PC-9 (cell line): ENCODE measurements at regions not wholly inside any gene's neighbourhood (a gene's known extent, or its start where the extent isn't known, plus 50 kb on each side); places are given as distances from the start of the nearest gene placed in this dataset.

Source experiments
- BruUV-seq: library from RNA; stranded (reverse); fragments of 400-500 nt; replicated peaks from 2 replicates; lab custom pipeline; 2021; lab: Mats Ljungman, UMichigan
- CTCF ChIA-PET: fragments of 300-600 bp; sonication (Branson Sonifier 250); formaldehyde crosslinking; loops from one replicate; lab custom pipeline; 2022; ENCODE audit warnings: antibody characterized with exemption; lab: Charles Lee
- POLR2A ChIA-PET: fragments of 300-600 bp; sonication (Branson Sonifier 250); formaldehyde crosslinking; loops from one replicate; lab custom pipeline; 2022; ENCODE audit warnings: antibody characterized with exemption; ENCODE audit not compliant: unreplicated experiment; lab: Charles Lee
- DNase-seq, 2 experiments: peaks; one replicate each; pipeline versions ENCODE4 v3.0.0 to v3.0.0-alpha.2; 2015 to 2022; ENCODE audit warnings: mixed read lengths in 1 of 2
- H2AFZ ChIP-seq: fragments of 200-600 bp; sonication (generic); 2 replicates; pipeline ENCODE4 v1.8.1; 2017; ENCODE audit warnings: antibody characterized with exemption
- H3F3A ChIP-seq: fragments of 200-600 bp; sonication (generic); 2 replicates; pipeline ENCODE4 v1.8.1; 2017; ENCODE audit warnings: antibody characterized with exemption, mild to moderate bottlenecking, low read depth; ENCODE audit not compliant: insufficient read depth
- H3K27ac ChIP-seq: fragments of 200-600 bp; sonication (generic); 2 replicates; pipeline ENCODE4 v1.6.1; 2016; ENCODE audit warnings: mixed run types
- H3K27me3 ChIP-seq: fragments of 200-600 bp; sonication (generic); 2 replicates; pipeline ENCODE4 v1.6.1; 2016; ENCODE audit warnings: low read depth, mixed run types; ENCODE audit not compliant: insufficient read depth
- H3K36me3 ChIP-seq: fragments of 200-600 bp; sonication (generic); 2 replicates; pipeline ENCODE4 v1.6.1; 2016; ENCODE audit warnings: low read depth, mixed run types
- H3K4me1 ChIP-seq: fragments of 200-600 bp; sonication (generic); replicated peaks from 2 replicates; pipeline ENCODE4 v1.6.1; 2016; ENCODE audit warnings: mixed run types; ENCODE audit not compliant: insufficient read depth
- H3K4me2 ChIP-seq: fragments of 200-600 bp; sonication (generic); 2 replicates; pipeline ENCODE4 v1.6.1; 2017; ENCODE audit warnings: mixed run types
- H3K4me3 ChIP-seq: fragments of 200-600 bp; sonication (generic); 2 replicates; pipeline ENCODE4 v1.6.1; 2016; ENCODE audit warnings: mixed run types
- H3K79me2 ChIP-seq: fragments of 200-600 bp; sonication (generic); 2 replicates; pipeline ENCODE4 v1.6.1; 2017; ENCODE audit warnings: low read depth, mixed run types
- H3K9me2 ChIP-seq: fragments of 200-600 bp; sonication (generic); 2 replicates; pipeline ENCODE4 v1.8.1; 2017; ENCODE audit warnings: mild to moderate bottlenecking; ENCODE audit not compliant: insufficient read depth
- H3K9me3 ChIP-seq: fragments of 200-600 bp; sonication (generic); 2 replicates; pipeline ENCODE4 v1.8.1; 2016; ENCODE audit warnings: low read depth; ENCODE audit not compliant: insufficient read depth
- H4K20me1 ChIP-seq: fragments of 200-600 bp; sonication (generic); 2 replicates; pipeline ENCODE4 v1.8.1; 2017; ENCODE audit not compliant: insufficient read depth
- EZH2 ChIP-seq: fragments of 200-600 bp; sonication (generic); IDR thresholded peaks from 2 replicates; pipeline ENCODE4 v1.8.0; 2017; ENCODE audit warnings: antibody characterized with exemption, low read depth
- intact Hi-C: fragments of 100-400 bp; cut with micrococcal nuclease; formaldehyde crosslinking; loops from one replicate; pipeline ENCODE4 v1.10.0; 2022; ENCODE audit not compliant: unreplicated experiment
- TF ChIP-seq, protein P1 (sequence below): fragments of 200-600 bp; sonication (generic); conservative IDR thresholded peaks from 2 replicates; pipeline ENCODE4 v1.6.1; 2017; ENCODE audit warnings: mixed run types, antibody characterized with exemption, mild to moderate bottlenecking, moderate library complexity

- BruUV-seq: no TSS peak
- CTCF ChIA-PET: no interaction called here
- H3K4me3 ChIP-seq: no peak overlapping the region
- H2AFZ ChIP-seq: no peak overlapping the region
- H3K4me2 ChIP-seq: no peak overlapping the region
- peaks cover 18% of the 10 kb centered on the region for H3K4me1 ChIP-seq
- peaks cover 15% of the 10 kb centered on the region for H3F3A ChIP-seq
- intact Hi-C loops: no loop called here
- no peaks in the 10 kb centered on the region for H3K79me2 ChIP-seq
- H4K20me1 ChIP-seq: no peaks in the 10 kb centered on the region
- no peaks in the 10 kb centered on the region for H3K36me3 ChIP-seq
- no peak for DNase-seq
- no peaks in the 10 kb centered on the region for H3K9me2 ChIP-seq
- no peak overlapping the region for H3K27ac ChIP-seq
- POLR2A ChIA-PET: no interaction called here
- no peak for TF ChIP-seq EZH2
- TF ChIP-seq, protein P1, sequence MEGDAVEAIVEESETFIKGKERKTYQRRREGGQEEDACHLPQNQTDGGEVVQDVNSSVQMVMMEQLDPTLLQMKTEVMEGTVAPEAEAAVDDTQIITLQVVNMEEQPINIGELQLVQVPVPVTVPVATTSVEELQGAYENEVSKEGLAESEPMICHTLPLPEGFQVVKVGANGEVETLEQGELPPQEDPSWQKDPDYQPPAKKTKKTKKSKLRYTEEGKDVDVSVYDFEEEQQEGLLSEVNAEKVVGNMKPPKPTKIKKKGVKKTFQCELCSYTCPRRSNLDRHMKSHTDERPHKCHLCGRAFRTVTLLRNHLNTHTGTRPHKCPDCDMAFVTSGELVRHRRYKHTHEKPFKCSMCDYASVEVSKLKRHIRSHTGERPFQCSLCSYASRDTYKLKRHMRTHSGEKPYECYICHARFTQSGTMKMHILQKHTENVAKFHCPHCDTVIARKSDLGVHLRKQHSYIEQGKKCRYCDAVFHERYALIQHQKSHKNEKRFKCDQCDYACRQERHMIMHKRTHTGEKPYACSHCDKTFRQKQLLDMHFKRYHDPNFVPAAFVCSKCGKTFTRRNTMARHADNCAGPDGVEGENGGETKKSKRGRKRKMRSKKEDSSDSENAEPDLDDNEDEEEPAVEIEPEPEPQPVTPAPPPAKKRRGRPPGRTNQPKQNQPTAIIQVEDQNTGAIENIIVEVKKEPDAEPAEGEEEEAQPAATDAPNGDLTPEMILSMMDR: no peak
- H3K9me3 ChIP-seq: peaks cover 25% of the 10 kb centered on the region; the same call in 1 of the 2 replicates
- H3K27me3 ChIP-seq: no peaks in the 10 kb centered on the region
These were observed 676.0 kb upstream of the MARCKS start for GRCh38 chr6:113181164-113181563.

GRCh38 chr6:113182370-113183141 lies 674.6 kb upstream of the MARCKS start:
- no peak overlapping the region for H3K4me3 ChIP-seq
- peak overlapping the region; percentile 30 for H3K27ac ChIP-seq
- H3K36me3 ChIP-seq: no peaks in the 10 kb centered on the region
- peaks cover 22% of the 10 kb centered on the region; the same call in 1 of the 2 replicates for H3K9me3 ChIP-seq
- no peaks in the 10 kb centered on the region for H3K79me2 ChIP-seq
- ChIA-PET CTCF (interaction anchor here (0.6 to 1.1 kb wide), 4 partner anchors 62 to 703 kb away, joined by 3 to 5 read pairs (median 3); no protein-coding TSS in a partner anchor), POLR2A (interaction anchor here (0.6 to 0.7 kb wide), 3 partner anchors 272 to 742 kb away, joined by 4 to 8 read pairs (median 6); no protein-coding TSS in a partner anchor)
- no TSS peak for BruUV-seq
- H3K4me2 ChIP-seq: peak overlapping the region; percentile 30
- no peaks in the 10 kb centered on the region for H3K9me2 ChIP-seq
- TF ChIP-seq EZH2: no peak
- TF ChIP-seq, protein P1: no peak
- DNase-seq: peak in 1 of 2 experiments; percentile 79
- H3K27me3 ChIP-seq: no peaks in the 10 kb centered on the region
- no peaks in the 10 kb centered on the region for H4K20me1 ChIP-seq
- H2AFZ ChIP-seq: no peak overlapping the region
- intact Hi-C loops: loop anchor here (1.0 to 2.0 kb wide), 3 partner anchors 60 to 674 kb away; no protein-coding TSS in a partner anchor
- peaks cover 15% of the 10 kb centered on the region for H3F3A ChIP-seq
- H3K4me1 ChIP-seq: peaks cover 18% of the 10 kb centered on the region

- H3K4me3 ChIP-seq: no peak overlapping the region
- BruUV-seq: no TSS peak
- intact Hi-C loops: no loop called here
- TF ChIP-seq, protein P1: no peak
- TF ChIP-seq EZH2: no peak
- H2AFZ ChIP-seq: no peak overlapping the region
- H3K27me3 ChIP-seq: no peaks in the 10 kb centered on the region
- CTCF ChIA-PET: no interaction called here
- H4K20me1 ChIP-seq: no peaks in the 10 kb centered on the region
- H3K36me3 ChIP-seq: no peaks in the 10 kb centered on the region
- H3K79me2 ChIP-seq: no peaks in the 10 kb centered on the region
- H3K27ac ChIP-seq: no peak overlapping the region
- peaks cover 18% of the 10 kb centered on the region for H3K4me1 ChIP-seq
- peaks cover 15% of the 10 kb centered on the region for H3F3A ChIP-seq
- H3K4me2 ChIP-seq: no peak overlapping the region
- DNase-seq: no peak
- POLR2A ChIA-PET: interaction anchor here (0.6 kb wide), 1 partner anchor 178 kb away, joined by 22 read pairs; no protein-coding TSS in a partner anchor
- peaks cover 21% of the 10 kb centered on the region; the same call in 1 of the 2 replicates for H3K9me3 ChIP-seq
- H3K9me2 ChIP-seq: no peaks in the 10 kb centered on the region
These were observed 672.9 kb upstream of the MARCKS start for GRCh38 chr6:113184291-113184690.
